ENCODE measurements at regions not wholly inside any gene's neighbourhood (a gene's known extent, or its start where the extent isn't known, plus 50 kb on each side); places are given as distances from the start of the nearest gene placed in this dataset.
"Not testable (repeated sequence)": the region's sequence is repeated elsewhere in the genome, so short reads cannot be mapped to it uniquely, and the experiment has no call there.

GRCh38 chr6:153340568-153340967 lies 209.5 kb upstream of the RGS17 start:
- Histone ChIP-seq H3K27me3 (no peaks in the 10 kb centered on the region), H3K27ac (no peak overlapping the region), H3K4me3 (no peak overlapping the region), H3K36me3 (no peaks in the 10 kb centered on the region), H3K4me1 (no peaks in the 10 kb centered on the region), H3K9me3 (no peaks in the 10 kb centered on the region)
- DNase-seq, result no peak
- intact Hi-C loops (cut with DNase I; ENCODE audit: low total_unique reads), result no loop called here
- TF ChIP-seq CTCF (IDR thresholded peaks at IDR 0.05), result no peak

- TF ChIP-seq CTCF (IDR thresholded peaks at IDR 0.05), result no peak
- Histone ChIP-seq H3K4me1 (no peaks in the 10 kb centered on the region), H3K36me3 (no peaks in the 10 kb centered on the region), H3K4me3 (no peak overlapping the region), H3K27ac (no peak overlapping the region), H3K27me3 (no peaks in the 10 kb centered on the region), H3K9me3 (no peaks in the 10 kb centered on the region)
- intact Hi-C loops (cut with DNase I; ENCODE audit: low total_unique reads), result no loop called here
- no peak for DNase-seq
Measured at GRCh38 chr6:153334121-153334520, 203.0 kb upstream of the RGS17 start.

- intact Hi-C loops (cut with DNase I; ENCODE audit: low total_unique reads), result not testable (repeated sequence)
Measured at GRCh38 chr6:153331221-153331620, 200.1 kb upstream of the RGS17 start.

GRCh38 chr6:153328194-153328593 lies 197.1 kb upstream of the RGS17 start:
- no peak for TF ChIP-seq CTCF (IDR thresholded peaks at IDR 0.05)
- no peak for DNase-seq
- Histone ChIP-seq H3K4me1 (no peaks in the 10 kb centered on the region), H3K36me3 (no peaks in the 10 kb centered on the region), H3K9me3 (no peaks in the 10 kb centered on the region), H3K27me3 (no peaks in the 10 kb centered on the region), H3K27ac (no peak overlapping the region), H3K4me3 (no peak overlapping the region)
- intact Hi-C loops (cut with DNase I; ENCODE audit: low total_unique reads), result no loop called here

More at GRCh38 chr6:153331221-153331620, 200.1 kb upstream of the RGS17 start:
- not testable (repeated sequence) for H3K4me1 ChIP-seq, H3K27me3 ChIP-seq, H3K4me3 ChIP-seq, H3K9me3 ChIP-seq, DNase-seq, H3K36me3 ChIP-seq, H3K27ac ChIP-seq

- H3K36me3 ChIP-seq, result no peaks in the 10 kb centered on the region
- no peaks in the 10 kb centered on the region for H3K27me3 ChIP-seq
- H3K9me3 ChIP-seq, result no peaks in the 10 kb centered on the region
- H3K4me1 ChIP-seq, result no peaks in the 10 kb centered on the region
- intact Hi-C loops (cut with DNase I; ENCODE audit: low total_unique reads), result no loop called here
- H3K4me3 ChIP-seq, result no peak overlapping the region
- DNase-seq, result no peak
- TF ChIP-seq CTCF (IDR thresholded peaks at IDR 0.05), result no peak
- no peak overlapping the region for H3K27ac ChIP-seq
Measured at GRCh38 chr6:153325661-153326060, 194.6 kb upstream of the RGS17 start.

- no peak for TF ChIP-seq CTCF (IDR thresholded peaks at IDR 0.05)
- Histone ChIP-seq H3K9me3 (no peaks in the 10 kb centered on the region), H3K27me3 (no peaks in the 10 kb centered on the region), H3K4me3 (no peak overlapping the region), H3K27ac (no peak overlapping the region), H3K36me3 (no peaks in the 10 kb centered on the region), H3K4me1 (no peaks in the 10 kb centered on the region)
- intact Hi-C loops (cut with DNase I; ENCODE audit: low total_unique reads), result no loop called here
- no peak for DNase-seq
Measured at GRCh38 chr6:153312634-153313033, 181.6 kb upstream of the RGS17 start.
